ENCODE measurements at regions not wholly inside any gene's neighbourhood (a gene's known extent, or its start where the extent isn't known, plus 50 kb on each side); places are given as distances from the start of the nearest gene placed in this dataset.

DNA sequence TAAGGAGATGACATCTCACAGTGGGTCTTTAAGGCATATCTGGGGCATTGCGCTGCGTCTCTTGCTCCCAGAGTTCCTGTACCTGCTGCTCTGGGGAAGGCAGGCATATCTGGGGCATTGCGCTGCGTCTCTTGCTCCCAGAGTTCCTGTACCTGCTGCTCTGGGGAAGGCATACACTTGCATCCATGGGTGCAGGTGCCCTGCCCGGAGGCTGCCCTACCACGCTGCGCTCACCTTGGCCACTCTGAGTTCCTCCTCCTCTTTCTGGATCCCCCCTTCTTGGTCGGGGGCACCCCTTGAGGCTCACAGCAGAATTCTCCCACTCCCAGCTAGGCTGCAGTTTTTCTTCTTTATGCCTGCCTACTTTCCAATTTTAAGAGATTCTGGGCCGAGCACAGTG is 60.9 kb upstream of the TMTC4 start:
- DNase-seq (no peak), ATAC-seq (no peak)
- H3K27ac ChIP-seq = no peak overlapping the region
- intact Hi-C loops (cut with DNase I) = no loop called here
- no peaks in the 10 kb centered on the region for H3K36me3 ChIP-seq (replicated peaks in 1 of 2; ENCODE audit: insufficient read depth in 1 of 2, low read depth in 2 of 2)
- H3K4me3 ChIP-seq = no peak overlapping the region
- TF ChIP-seq POLR2A (IDR thresholded peaks at IDR 0.05) = no peak
- TF ChIP-seq, protein P1, sequence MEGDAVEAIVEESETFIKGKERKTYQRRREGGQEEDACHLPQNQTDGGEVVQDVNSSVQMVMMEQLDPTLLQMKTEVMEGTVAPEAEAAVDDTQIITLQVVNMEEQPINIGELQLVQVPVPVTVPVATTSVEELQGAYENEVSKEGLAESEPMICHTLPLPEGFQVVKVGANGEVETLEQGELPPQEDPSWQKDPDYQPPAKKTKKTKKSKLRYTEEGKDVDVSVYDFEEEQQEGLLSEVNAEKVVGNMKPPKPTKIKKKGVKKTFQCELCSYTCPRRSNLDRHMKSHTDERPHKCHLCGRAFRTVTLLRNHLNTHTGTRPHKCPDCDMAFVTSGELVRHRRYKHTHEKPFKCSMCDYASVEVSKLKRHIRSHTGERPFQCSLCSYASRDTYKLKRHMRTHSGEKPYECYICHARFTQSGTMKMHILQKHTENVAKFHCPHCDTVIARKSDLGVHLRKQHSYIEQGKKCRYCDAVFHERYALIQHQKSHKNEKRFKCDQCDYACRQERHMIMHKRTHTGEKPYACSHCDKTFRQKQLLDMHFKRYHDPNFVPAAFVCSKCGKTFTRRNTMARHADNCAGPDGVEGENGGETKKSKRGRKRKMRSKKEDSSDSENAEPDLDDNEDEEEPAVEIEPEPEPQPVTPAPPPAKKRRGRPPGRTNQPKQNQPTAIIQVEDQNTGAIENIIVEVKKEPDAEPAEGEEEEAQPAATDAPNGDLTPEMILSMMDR (IDR thresholded peaks at IDR 0.05) = no peak
- 93 to 99% methylated on average over 9 of the region's 9 CpGs for WGBS, 2 donors
- H3K27me3 ChIP-seq = no peaks in the 10 kb centered on the region
- H3K9me3 ChIP-seq = no peaks in the 10 kb centered on the region
- H3K4me1 ChIP-seq = peaks cover 24% of the 10 kb centered on the region

DNA sequence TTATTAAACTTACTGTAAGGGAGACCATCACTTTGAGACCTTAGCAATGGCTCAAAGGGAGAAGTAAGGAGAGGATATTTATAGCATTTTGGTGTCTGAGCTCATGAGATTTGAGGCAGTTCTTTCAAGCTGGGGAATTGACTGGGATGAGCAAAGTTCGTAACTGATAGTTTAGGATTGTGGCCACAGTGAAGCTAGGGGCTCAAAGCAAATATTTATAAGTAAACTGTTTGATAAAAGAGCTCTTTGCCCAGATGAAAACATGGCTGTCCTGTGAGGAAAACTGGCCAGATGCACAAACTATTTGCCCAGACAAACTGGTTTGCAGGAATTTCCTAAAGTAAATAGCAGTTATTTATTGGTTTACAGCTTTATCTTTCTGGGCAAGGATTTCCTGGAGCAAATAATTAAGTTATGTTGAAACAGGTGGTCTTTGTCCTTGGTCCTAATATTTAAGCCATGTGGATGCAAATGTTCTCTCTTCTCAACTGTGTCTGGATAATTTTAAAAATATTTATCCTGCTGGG is 59.7 kb upstream of the TMTC4 start:
- no peaks in the 10 kb centered on the region for H3K9me3 ChIP-seq
- peak in 2 of 4 donors; percentile 9 to 20 for DNase-seq
- peak; percentile 55 for ATAC-seq
- H3K27ac ChIP-seq = peak overlapping the region in 2 of 4 donors; percentile 19 to 31
- peaks cover 24% of the 10 kb centered on the region for H3K4me1 ChIP-seq
- no peak for TF ChIP-seq POLR2A (IDR thresholded peaks at IDR 0.05)
- TF ChIP-seq, protein P1 (IDR thresholded peaks at IDR 0.05) = no peak
- no peaks in the 10 kb centered on the region for H3K27me3 ChIP-seq
- intact Hi-C loops (cut with DNase I) = no loop called here
- WGBS, 2 donors = 5 to 23% methylated on average over 1 of the region's 1 CpG
- H3K36me3 ChIP-seq (replicated peaks in 1 of 2; ENCODE audit: insufficient read depth in 1 of 2, low read depth in 2 of 2) = no peaks in the 10 kb centered on the region
- no peak overlapping the region for H3K4me3 ChIP-seq

DNA sequence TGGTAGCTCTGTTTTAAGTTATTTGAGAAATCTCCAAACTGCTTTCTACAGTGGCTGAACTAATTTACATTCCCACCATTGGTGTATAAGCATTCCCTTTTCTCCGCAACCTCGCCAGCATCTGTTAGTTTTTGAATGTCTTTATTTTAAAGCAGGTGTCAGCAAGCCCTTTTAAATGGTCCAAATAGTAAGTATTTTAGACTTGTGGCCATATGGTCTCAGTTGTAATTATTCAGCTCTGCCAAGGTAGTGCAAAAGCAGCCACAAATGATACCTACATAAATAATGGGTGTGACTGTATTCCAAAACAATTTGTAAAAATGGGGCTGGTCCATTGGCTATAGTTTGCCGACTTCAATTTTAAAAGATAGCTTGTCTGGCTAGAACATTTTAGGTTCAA is 58.7 kb upstream of the TMTC4 start:
- no peak for TF ChIP-seq POLR2A (IDR thresholded peaks at IDR 0.05)
- TF ChIP-seq, protein P1 (IDR thresholded peaks at IDR 0.05) = no peak
- ATAC-seq (no peak), DNase-seq (no peak)
- intact Hi-C loops (cut with DNase I) = no loop called here
- no peak overlapping the region for H3K27ac ChIP-seq
- H3K4me3 ChIP-seq = no peak overlapping the region
- H3K4me1 ChIP-seq = peaks cover 24% of the 10 kb centered on the region
- H3K9me3 ChIP-seq = no peaks in the 10 kb centered on the region
- no peaks in the 10 kb centered on the region for H3K27me3 ChIP-seq
- 83 to 92% methylated on average over 3 of the region's 3 CpGs for WGBS, 2 donors
- H3K36me3 ChIP-seq (replicated peaks in 1 of 2; ENCODE audit: insufficient read depth in 1 of 2, low read depth in 2 of 2) = no peaks in the 10 kb centered on the region

DNA sequence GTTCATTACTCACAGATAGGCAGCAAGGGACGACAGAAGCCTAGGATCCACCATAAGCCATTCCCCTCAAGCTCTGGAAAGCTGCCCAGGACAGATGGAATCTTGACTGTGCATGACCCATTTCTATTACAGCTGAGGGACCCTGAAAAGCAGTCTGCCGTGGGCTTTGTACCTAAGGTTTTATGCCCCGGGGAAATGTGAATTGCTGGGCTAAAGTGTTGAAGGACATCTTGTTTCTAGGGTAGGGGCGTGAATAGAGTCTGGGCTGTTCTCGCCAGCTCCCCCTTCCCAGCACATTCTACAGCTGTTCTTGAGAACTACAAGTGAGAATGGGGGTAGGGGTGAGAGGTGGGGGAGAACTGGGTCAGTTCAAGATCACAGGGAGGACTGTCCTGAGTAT is 53.6 kb upstream of the TMTC4 start:
- H3K36me3 ChIP-seq (replicated peaks in 1 of 2; ENCODE audit: insufficient read depth in 1 of 2, low read depth in 2 of 2) = no peaks in the 10 kb centered on the region
- H3K9me3 ChIP-seq = no peaks in the 10 kb centered on the region
- DNase-seq (no peak), ATAC-seq (no peak)
- intact Hi-C loops (cut with DNase I) = no loop called here
- TF ChIP-seq, protein P1 (IDR thresholded peaks at IDR 0.05) = no peak
- no peak for TF ChIP-seq POLR2A (IDR thresholded peaks at IDR 0.05)
- peaks cover 24% of the 10 kb centered on the region for H3K4me1 ChIP-seq
- WGBS, 2 donors = 91 to 92% methylated on average over 5 of the region's 5 CpGs
- no peak overlapping the region for H3K4me3 ChIP-seq
- no peak overlapping the region for H3K27ac ChIP-seq
- H3K27me3 ChIP-seq = no peaks in the 10 kb centered on the region

DNA sequence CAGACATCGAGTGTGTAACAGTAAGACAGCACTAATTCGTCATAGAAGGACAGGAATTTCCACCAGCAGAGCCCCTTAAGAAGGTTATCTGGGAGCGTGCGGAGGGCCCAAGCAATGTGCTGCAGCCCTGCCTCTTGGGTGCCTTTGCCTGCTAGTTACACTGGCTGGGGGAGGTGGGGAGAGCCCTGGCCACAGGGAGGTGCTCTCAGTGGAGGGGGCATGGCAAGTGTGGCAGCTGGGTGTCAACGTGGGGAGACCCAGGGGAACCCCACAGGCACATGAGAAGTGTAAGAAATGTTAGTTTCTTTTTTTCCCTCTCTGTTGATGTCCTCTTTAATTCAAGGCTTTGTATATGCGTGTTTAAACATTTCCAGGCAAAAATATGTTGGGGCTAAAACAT is 50.9 kb upstream of the TMTC4 start:
- DNase-seq (no peak), ATAC-seq (no peak)
- intact Hi-C loops (cut with DNase I) = no loop called here
- no peaks in the 10 kb centered on the region for H3K27me3 ChIP-seq
- 69 to 76% methylated on average over 6 of the region's 6 CpGs for WGBS, 2 donors
- no peaks in the 10 kb centered on the region for H3K36me3 ChIP-seq (replicated peaks in 1 of 2; ENCODE audit: insufficient read depth in 1 of 2, low read depth in 2 of 2)
- H3K4me1 ChIP-seq = peaks cover 25% of the 10 kb centered on the region
- H3K4me3 ChIP-seq = no peak overlapping the region
- peak overlapping the region in 1 of 4 donors; percentile 36 for H3K27ac ChIP-seq
- no peaks in the 10 kb centered on the region for H3K9me3 ChIP-seq
- TF ChIP-seq, protein P1 (IDR thresholded peaks at IDR 0.05) = no peak
- TF ChIP-seq POLR2A (IDR thresholded peaks at IDR 0.05) = no peak

Measured in body of pancreas (tissue), 4 donors.